OCI-LY1 (cell line): ENCODE measurements at regions not wholly inside any gene's neighbourhood (a gene's known extent, or its start where the extent isn't known, plus 50 kb on each side); places are given as distances from the start of the nearest gene placed in this dataset.

Experiments
- H2AFZ ChIP-seq: fragments of 200-600 bp; sonication (generic), shearing (Covaris generic); 2 replicates; pipeline ENCODE4 v1.6.0; 2014; ENCODE audit warnings: antibody characterized with exemption, mild to moderate bottlenecking, low read length
- H3F3A ChIP-seq: fragments of 200-600 bp; sonication (generic), shearing (Covaris generic); 2 replicates; pipeline ENCODE4 v1.6.0; 2014; ENCODE audit warnings: mild to moderate bottlenecking, antibody characterized with exemption, low read length, moderate library complexity; ENCODE audit not compliant: insufficient read depth
- H3K27ac ChIP-seq: fragments of 200-600 bp; sonication (generic); 2 replicates; pipeline ENCODE4 v1.5.1; 2014; ENCODE audit warnings: low read length, mixed run types, mild to moderate bottlenecking, low read depth; ENCODE audit not compliant: poor library complexity, severe bottlenecking
- H3K27me3 ChIP-seq: fragments of 200-600 bp; sonication (generic); 2 replicates; pipeline ENCODE4 v1.6.0; 2014; ENCODE audit warnings: antibody characterized with exemption, mild to moderate bottlenecking, low read length, moderate library complexity; ENCODE audit not compliant: insufficient read depth
- H3K36me3 ChIP-seq: fragments of 200-600 bp; sonication (generic); 2 replicates; pipeline ENCODE4 v1.6.1; 2014; ENCODE audit warnings: mild to moderate bottlenecking, antibody characterized with exemption, low read length, moderate library complexity, mixed read lengths; ENCODE audit not compliant: insufficient read depth
- H3K4me1 ChIP-seq: fragments of 200-600 bp; sonication (generic); 2 replicates; pipeline ENCODE4 v1.5.1; 2014; ENCODE audit warnings: mild to moderate bottlenecking, low read length, moderate library complexity; ENCODE audit not compliant: insufficient read depth, severe bottlenecking
- H3K4me2 ChIP-seq: fragments of 200-600 bp; sonication (generic), shearing (Covaris generic); 2 replicates; pipeline ENCODE4 v1.6.1; 2014; ENCODE audit warnings: low read length
- H3K4me3 ChIP-seq: fragments of 200-600 bp; sonication (generic); 2 replicates; pipeline ENCODE4 v1.5.1; 2014; ENCODE audit warnings: low read length, low read depth, mild to moderate bottlenecking, mixed read lengths; ENCODE audit not compliant: poor library complexity, severe bottlenecking
- H3K79me2 ChIP-seq: fragments of 200-600 bp; shearing (Covaris generic); 2 replicates; pipeline ENCODE4 v1.6.1; 2016; ENCODE audit warnings: mixed run types, low read length, mixed read lengths; ENCODE audit not compliant: insufficient read depth
- H3K9ac ChIP-seq: fragments of 200-600 bp; sonication (generic), shearing (Covaris generic); 2 replicates; pipeline ENCODE4 v1.6.1; 2014; ENCODE audit warnings: mild to moderate bottlenecking, low read length, mixed read lengths
- H3K9me2 ChIP-seq: fragments of 200-600 bp; sonication (generic), shearing (Covaris generic); 2 replicates; pipeline ENCODE4 v1.6.1; 2014; ENCODE audit warnings: low read depth, mild to moderate bottlenecking, low read length, mixed read lengths
- H3K9me3 ChIP-seq: fragments of 200-600 bp; shearing (Covaris generic); 2 replicates; pipeline ENCODE4 v1.6.1; 2014; ENCODE audit warnings: low read length, mixed read lengths
- H4K20me1 ChIP-seq: fragments of 200-600 bp; sonication (generic), shearing (Covaris generic); 2 replicates; pipeline ENCODE4 v1.6.0; 2016; ENCODE audit warnings: mild to moderate bottlenecking, low read length; ENCODE audit not compliant: insufficient read depth
- CTCF ChIP-seq: fragments of 200-600 bp; sonication (generic), shearing (Covaris generic); IDR thresholded peaks from 2 replicates; pipeline ENCODE4 v1.5.1; 2017; ENCODE audit warnings: mild to moderate bottlenecking, antibody characterized with exemption, low read length, moderate library complexity, mixed read lengths
- EZH2 ChIP-seq: fragments of 200-600 bp; sonication (generic), shearing (Covaris generic); IDR thresholded peaks from 2 replicates; pipeline ENCODE4 v1.8.0; 2017; ENCODE audit warnings: borderline replicate concordance, mixed run types, mild to moderate bottlenecking, antibody characterized with exemption, low read length, moderate library complexity, mixed read lengths

- Histone ChIP-seq H3K4me3 (no peak overlapping the region), H3K27me3 (no peaks in the 10 kb centered on the region), H3K9me3 (no peaks in the 10 kb centered on the region), H4K20me1 (no peaks in the 10 kb centered on the region), H3K4me1 (no peaks in the 10 kb centered on the region), H2AFZ (no peak overlapping the region), H3K79me2 (no peaks in the 10 kb centered on the region), H3F3A (no peaks in the 10 kb centered on the region), H3K9ac (no peak overlapping the region), H3K9me2 (no peaks in the 10 kb centered on the region), H3K4me2 (no peak overlapping the region), H3K36me3 (no peaks in the 10 kb centered on the region), H3K27ac (no peak overlapping the region)
- TF ChIP-seq EZH2: no peak
- TF ChIP-seq CTCF: no peak
Measured at GRCh38 chr4:138507522-138507921, 265.4 kb upstream of the SLC7A11 start.

GRCh38 chr4:138501614-138502013 lies 259.5 kb upstream of the SLC7A11 start:
- no peaks in the 10 kb centered on the region for H3K4me1 ChIP-seq
- no peaks in the 10 kb centered on the region for H3K9me2 ChIP-seq
- H3K4me3 ChIP-seq: no peak overlapping the region
- no peak overlapping the region for H3K27ac ChIP-seq
- no peaks in the 10 kb centered on the region for H3F3A ChIP-seq
- H3K9ac ChIP-seq: no peak overlapping the region
- H3K9me3 ChIP-seq: no peaks in the 10 kb centered on the region
- no peaks in the 10 kb centered on the region for H3K79me2 ChIP-seq
- no peaks in the 10 kb centered on the region for H3K36me3 ChIP-seq
- H4K20me1 ChIP-seq: no peaks in the 10 kb centered on the region
- no peak overlapping the region for H2AFZ ChIP-seq
- no peaks in the 10 kb centered on the region for H3K27me3 ChIP-seq
- no peak overlapping the region for H3K4me2 ChIP-seq
- TF ChIP-seq EZH2 (no peak), CTCF (no peak)

- Histone ChIP-seq H3K36me3 (no peaks in the 10 kb centered on the region), H3K9me3 (no peaks in the 10 kb centered on the region), H3K9ac (no peak overlapping the region), H3K27me3 (no peaks in the 10 kb centered on the region), H2AFZ (no peak overlapping the region), H3F3A (no peaks in the 10 kb centered on the region), H3K4me2 (no peak overlapping the region), H3K4me1 (no peaks in the 10 kb centered on the region), H3K27ac (no peak overlapping the region), H4K20me1 (no peaks in the 10 kb centered on the region), H3K79me2 (no peaks in the 10 kb centered on the region), H3K9me2 (no peaks in the 10 kb centered on the region), H3K4me3 (no peak overlapping the region)
- TF ChIP-seq CTCF (no peak), EZH2 (no peak)
Measured at GRCh38 chr4:138500869-138501268, 258.7 kb upstream of the SLC7A11 start.
